NCI-H82 treated with DMSO at 0.1 percent for 48 hours (cell line): ENCODE measurements at regions not wholly inside any gene's neighbourhood (a gene's known extent, or its start where the extent isn't known, plus 50 kb on each side); places are given as distances from the start of the nearest gene placed in this dataset.
"Not testable (repeated sequence)": the region's sequence is repeated elsewhere in the genome, so short reads cannot be mapped to it uniquely, and the experiment has no call there.

Experiments used
- DNase-seq: peaks from one replicate; lab custom pipeline; 2025; ENCODE audit not compliant: unreplicated experiment; lab: John Stamatoyannopoulos, UW

DNA sequence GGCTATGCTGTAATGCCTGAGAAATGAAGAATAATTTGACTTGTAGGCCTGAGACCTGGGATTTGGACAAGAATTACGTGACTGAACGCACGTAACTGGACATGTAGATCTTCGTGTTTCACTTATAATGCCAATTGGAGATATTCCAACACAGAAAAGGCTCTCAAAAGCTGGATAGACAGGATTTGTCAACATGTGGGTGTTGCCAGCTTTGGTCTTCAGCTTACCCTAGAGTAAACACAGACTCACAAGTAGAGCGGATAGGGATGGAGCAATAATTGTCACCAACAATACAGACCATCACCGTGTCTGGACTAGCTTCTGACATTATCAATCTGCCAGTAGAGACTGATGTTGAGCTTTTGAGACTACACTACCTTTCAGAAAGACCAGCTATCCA, 1511.0 kb upstream of the ADGRL3 start:
- DNase-seq, result no peak

DNA sequence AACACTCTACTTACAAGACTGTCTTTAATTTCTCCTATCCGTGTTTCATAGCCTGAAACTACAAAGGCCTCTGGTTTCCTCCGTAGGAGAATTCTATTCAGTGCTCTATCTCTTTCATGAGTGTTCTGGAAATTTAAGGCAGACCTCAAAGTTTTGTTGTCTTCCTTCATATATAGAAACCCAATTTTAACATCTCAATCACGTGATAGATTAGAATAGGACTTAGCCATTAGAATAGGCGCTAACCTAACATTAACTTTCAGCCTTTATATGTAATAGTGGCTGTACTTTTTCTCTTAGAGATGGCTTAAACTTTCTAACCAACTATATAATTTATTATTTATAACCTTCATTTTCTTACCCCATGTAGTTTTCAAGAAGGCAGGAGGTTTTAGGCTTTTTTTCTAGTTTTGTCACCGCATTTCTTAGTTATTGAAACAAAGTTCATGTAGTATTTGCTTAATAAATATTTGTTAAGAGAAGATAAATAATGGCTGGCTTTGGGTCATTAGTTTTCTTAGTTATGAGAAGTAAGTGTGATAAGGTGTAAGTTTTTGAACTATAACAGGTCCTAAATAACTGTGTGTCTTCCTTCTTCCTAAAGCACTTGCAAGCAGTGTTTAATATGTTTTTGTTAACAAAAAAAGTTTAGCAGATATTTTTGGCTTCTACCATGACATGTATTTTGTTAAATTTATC, 1504.6 kb upstream of the ADGRL3 start:
- no peak for DNase-seq

DNA sequence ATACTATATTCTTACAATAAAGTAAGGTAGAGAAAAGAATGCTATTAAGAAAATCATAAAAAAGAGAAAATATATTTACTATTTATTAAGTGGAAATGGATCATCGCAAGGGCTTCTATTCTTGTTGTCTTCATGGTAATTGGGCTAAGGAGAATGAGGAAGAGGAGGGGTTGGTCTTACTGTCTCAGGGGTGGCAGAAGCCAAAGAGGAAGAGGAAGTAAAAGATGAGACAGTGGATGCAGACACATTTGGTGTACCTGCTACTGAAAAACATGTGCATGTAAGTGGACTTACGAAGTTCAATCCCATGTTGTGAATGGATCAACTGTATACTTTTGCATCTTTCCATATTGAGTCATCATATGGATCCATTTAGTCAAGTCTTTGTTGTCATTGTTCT, 1502.1 kb upstream of the ADGRL3 start:
- no peak for DNase-seq

DNA sequence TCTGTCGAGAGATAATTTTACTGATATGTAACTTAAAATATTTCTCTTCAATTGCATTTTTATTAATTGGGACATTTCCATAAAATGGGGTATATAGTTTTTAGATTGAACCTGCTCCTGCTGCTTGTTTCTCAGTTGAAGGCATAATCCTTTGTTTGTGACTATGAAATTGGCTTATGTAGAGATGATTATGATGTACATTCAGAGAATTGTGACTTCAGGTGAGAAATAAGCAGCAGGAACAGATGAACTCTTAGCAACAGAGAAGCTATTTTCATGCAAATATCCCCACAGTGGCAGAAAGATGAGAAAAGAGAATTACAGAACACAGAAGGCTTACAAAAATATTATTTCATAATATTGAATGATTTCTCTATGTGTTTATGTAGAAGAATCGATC, 1499.5 kb upstream of the ADGRL3 start:
- DNase-seq, result peak; percentile 64

DNA sequence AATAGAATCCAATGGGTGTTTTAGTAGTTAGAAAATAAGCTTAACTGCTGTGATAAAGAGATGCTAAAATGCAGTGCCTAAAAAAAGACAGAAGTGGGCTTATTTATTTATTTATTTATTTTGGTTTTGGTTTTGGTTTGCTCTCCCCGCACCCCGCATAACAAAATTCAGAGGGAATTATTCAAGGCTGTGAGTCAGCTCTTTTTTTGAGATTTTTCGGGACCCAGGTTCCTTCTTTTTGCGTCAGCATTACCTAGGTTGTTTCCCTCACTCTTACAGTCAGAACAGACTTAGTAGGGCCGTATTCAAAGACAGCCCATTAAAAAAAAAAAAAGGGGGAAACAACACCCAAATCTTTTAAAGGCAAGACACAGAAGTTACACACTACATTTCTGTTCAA, 1495.5 kb upstream of the ADGRL3 start:
- DNase-seq, result no peak

DNA sequence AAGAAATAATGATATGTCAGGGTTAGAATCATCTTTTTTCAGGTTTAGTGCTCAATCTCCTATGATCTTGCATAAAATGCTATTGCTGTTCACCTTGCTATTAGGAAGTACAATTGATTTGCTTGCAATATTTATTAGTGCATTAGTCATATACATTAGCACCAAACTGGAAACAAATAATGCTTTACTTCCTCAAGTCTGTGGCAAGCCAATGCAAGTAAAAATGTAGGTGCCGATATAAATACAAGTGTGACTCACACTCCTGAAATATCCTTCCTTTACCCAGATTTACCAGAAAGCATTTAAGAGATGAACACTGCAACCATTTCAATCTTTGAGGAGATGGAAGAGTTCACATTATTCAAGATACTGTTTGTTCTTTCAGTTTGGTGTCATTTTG, 1487.7 kb upstream of the ADGRL3 start:
- no peak for DNase-seq

DNA sequence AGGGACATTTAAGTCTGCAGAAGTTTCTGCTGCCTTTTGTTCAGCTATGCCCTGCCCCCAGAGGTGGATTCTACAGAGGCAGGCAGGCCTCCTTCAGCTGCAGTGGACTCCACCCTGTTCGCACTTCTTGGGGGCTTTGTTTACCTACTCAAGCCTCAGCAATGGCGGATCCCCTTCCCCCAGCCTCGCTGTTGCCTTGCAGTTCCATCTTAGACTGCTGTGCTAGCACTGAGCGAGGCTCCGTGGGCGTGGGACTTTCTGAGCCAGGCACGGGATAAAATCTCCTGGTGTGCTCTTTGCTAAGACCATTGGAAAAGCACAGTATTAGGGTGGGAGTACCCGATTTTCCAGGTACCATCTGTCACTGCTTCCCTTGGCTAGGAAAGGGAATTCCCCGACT, 1475.8 kb upstream of the ADGRL3 start:
- not testable (repeated sequence) for DNase-seq

DNA sequence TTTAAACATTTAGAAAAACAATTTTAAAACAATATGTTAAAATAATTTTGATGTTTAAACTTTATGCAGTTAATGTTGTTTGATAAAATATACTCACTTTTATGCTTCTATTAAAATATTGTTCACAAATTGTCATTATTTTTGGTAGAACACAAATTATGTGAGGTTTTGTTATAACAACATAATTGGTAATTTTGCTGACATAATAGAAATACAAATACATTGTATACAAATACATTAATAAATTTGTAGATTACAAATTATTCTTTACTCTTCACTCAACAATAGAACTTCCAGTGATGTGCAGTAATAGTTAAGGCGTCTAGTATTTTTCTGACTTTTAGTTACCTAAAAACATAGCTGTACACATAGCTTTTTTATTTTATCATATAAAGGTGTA, 1472.4 kb upstream of the ADGRL3 start:
- no peak for DNase-seq

DNA sequence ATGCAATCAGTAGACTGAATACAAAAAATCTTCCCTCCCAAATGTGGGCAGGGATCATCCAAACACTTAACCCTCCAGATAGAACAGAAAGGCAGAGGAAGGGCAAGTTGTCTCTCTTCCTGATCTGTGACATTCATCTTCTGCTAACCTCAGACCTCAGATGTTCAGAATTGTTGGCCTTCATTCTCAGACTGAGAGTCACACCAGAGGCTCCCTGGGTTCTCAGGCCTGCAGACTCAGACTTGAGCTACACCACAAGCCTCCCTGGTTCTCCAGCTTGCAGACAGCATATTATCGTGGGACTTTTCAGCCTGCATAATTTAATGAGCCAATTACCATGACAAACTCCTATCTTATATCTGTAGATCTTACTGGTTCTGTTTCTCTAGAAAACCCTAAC, 1471.6 kb upstream of the ADGRL3 start:
- DNase-seq, result no peak

DNA sequence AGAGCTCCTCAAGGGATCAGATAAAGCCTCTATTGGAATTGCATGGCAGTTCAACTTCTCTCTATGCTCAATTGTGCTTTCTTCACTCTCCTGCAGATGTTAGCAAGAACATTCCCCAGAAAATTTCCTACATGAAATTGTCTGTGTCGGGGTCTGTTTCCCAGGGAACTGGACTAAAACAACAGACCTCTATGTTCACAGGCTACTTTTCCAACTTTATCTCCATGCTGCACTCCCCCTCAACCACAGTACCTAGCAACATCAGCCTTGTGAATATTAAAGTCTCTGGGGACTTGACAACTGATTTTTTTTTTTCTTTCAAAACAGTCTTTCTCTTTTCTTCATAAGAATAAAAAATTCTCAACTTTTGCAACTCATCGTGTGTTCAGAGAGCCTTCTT, 1470.8 kb upstream of the ADGRL3 start:
- DNase-seq, result no peak

DNA sequence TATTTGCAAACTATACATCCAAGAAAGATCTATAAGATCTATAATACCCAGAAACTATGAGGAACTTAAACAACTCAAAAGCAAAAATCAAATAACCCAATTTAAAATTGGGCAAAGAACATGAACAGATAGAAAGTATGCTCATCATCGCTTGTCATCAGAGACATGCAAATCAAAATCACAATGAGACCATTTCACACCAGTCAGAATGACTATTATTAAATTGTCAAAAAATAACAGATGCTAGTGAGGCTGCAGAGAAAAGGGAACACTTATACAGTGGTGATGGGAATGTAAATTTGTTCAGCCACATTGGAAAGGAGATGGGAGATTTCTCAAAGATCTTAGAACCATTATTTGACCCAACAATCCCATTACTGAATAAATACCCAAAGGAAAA, 1451.7 kb upstream of the ADGRL3 start:
- DNase-seq, result no peak

DNA sequence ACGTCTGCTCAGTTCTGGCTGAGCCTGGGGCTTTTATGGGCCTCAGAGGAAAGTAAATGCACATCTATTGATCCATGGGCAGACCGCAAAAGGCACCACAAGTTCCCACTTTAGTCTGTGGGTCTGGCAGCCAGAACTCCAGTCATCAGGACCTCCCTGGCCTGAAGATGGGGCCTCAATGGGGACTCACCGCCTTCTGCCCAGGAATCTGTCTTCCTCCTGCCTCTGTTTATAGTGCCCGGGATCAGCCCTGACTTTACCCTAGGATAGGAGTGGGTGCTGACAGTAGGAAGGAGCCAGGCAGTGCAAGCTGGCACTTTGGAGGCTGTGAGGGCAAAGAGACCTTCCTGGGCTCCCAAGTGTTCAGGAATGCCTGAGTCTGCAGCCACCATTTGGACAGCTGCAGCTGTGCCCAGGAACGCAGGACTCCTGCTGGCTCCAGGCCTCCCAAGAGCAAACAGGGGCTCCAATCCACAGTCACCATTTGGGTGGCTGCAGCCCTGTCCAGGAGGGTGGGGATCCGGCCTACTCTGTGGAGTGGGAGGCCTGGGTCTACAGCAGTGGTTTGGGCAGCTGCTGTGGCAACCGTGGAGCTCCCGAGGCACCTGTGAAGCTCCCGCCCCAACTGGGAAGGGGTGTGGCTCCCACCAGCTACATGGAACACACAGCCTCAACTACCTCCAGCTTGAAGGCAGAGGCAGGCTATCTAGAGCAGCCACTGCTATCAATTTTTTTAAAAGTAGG, 1440.9 kb upstream of the ADGRL3 start:
- no peak for DNase-seq

DNA sequence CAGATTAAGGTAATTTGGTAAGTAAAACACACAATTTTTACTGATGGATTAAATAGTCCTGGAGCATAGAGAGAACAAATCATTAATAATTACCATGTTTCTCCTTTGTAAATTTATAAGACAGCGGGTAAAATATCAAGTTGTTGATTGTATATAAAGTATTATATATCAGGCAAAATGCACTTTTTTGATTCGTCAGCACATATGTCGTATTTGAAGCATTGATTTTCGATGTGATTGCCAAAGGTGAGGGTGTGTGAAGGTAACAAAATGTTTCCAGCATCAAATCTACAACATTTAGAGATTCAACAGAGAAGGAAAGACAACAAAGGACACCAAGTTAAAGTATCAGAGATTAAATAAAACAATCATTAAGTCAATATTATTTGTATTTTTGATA, 1437.8 kb upstream of the ADGRL3 start:
- DNase-seq, result no peak

DNA sequence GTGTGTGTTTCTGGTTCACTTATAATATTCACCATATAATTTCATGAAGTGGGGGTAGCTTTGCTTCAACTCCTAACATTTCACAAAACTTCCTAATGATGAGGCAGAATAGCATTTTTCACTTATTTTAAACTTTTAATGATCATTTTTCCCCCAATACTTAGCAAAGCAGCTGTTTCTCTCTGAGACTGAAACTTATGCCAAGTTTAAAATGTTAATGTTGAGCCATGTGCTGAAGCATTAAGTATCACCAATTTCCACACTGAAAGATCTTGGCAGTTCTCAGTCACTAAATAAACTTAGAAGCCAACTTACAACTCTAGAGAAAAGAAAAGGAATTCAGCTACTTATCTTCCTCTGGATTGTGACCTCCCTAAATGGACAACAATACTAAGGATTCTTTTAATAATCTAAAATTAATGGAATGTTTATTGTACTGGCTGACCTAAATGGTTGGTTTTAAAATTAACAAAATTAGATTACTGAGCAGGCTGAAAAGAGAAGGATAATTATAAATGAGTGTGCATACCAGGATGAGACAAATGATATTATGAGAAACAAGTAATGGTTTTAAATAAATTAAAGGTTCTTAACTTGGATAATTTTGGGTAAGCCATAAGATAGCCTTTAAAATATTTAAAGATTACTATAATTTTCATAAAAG, 1429.4 kb upstream of the ADGRL3 start:
- no peak for DNase-seq

DNA sequence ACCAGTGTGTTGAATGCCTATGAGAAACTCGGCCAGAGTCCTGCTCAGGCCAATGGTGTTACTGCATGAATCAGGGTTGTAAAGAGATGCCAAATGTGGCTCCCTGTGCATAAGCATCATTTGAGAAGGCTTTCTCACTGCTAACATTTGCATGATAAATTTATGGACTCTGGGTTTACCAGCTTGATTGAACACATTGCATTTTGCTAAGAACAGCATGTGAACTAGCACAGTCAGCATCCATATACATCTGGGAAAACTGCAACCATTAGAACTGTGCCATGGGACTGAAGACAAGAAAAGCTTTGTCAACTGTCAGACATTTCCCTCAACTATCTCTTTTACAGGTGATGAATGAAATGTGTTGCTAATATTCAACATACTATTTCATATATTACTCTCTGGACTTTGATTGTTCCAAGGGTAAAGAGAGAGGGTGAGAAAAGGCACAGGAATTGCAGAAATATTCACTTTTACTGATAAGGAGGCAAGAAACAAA, 1427.4 kb upstream of the ADGRL3 start:
- DNase-seq, result no peak

DNA sequence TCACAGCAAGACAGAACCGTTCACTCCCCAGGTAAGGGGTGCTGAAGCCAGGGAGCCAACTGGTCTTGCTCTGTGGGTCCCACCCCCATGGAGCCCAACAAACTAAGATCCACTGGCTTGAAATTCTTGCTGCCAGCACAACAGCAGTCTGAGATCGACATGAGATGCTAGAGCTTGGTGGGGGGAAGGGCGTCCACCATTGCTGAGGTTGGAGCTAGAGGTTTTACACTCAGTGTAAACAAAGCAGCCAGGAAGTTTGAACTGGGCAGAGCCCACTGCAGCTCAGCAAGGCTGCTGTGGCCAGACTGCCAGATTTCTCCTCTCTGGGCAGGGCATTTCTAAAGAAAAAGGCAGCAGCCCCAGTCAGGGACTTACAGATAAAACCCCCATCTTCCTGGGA, 1419.9 kb upstream of the ADGRL3 start:
- not testable (repeated sequence) for DNase-seq

DNA sequence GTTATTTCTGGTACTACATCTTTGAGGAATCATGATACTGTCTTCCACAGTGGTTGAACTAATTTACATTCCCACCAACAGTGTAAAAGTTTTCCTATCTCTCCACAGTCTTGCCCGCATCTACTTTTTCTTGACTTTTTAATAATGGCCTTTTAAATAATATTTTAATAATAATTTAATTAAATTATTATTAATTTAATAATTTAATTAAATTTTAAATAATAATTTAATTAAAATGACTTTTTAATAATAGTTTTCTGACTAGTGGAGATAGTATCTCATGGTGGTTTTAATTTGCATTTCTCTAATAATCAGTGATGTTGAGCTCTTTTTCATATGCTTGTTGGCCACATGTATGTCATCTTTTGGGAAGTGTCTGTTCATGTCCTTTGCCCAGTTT, 1395.0 kb upstream of the ADGRL3 start:
- DNase-seq, result no peak

DNA sequence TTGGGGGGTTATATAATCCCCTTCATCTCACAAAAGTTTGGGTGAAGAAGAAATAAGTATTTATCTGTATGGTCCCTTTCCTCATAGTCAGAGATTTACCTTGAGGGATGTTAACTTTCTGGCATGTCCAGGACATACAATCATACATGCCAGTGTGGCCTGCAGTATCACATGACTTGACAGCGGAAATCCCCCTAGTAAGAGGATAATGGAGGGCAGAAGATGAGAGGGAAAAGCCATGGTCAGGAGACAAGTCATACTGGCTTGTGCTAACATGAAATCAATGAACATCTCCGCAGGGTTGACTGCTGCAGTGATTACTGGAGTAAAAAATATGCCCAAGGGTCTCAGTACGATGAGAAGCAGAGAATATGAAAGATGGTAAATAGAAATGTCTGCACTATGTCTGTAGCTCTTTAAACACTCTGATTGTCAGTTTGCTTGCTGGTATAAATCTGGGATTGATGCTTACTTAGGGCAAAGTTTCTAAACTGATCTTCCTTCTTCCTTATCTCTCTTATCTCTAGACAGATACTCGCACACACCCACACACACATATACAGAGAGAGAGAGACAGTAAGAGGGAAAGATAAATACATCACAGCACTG, 1385.6 kb upstream of the ADGRL3 start:
- no peak for DNase-seq

DNA sequence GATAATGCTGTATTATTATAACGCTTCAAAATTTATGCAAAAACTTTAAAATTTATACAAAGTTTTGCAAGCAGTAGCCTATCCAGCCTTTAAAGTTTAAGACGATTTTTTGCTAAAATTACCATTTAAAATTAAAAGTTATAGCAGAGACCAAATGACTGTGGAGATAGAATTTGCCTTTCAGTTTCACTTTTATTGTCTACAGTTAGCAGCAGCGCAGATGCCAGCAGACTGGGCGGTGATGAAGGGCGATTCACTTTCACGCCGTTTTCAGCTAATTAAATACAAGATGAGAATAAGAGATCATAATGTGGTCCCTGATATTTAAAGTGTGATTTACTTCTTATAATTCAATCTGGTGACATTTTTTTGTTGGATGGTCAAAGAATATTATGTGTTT, 1381.5 kb upstream of the ADGRL3 start:
- no peak for DNase-seq

DNA sequence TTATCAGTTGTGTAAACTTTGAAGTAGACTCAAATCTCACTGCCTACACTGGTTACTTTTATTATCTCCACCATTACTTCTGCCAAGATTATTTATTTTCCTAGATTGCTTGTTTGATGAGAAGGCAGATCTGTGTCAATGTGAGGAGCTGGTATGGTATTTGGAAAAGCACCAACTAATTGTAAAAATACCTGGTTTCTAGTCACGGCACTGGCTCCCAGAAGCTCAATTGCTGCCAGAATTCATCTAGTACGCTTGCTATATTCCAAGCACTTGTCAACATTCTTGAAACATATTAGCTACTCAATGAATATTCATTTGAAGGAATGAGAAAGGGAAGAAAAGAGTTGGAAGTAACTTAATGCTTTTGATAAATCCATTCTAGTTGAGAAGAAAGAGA, 1376.8 kb upstream of the ADGRL3 start:
- DNase-seq, result no peak

DNA sequence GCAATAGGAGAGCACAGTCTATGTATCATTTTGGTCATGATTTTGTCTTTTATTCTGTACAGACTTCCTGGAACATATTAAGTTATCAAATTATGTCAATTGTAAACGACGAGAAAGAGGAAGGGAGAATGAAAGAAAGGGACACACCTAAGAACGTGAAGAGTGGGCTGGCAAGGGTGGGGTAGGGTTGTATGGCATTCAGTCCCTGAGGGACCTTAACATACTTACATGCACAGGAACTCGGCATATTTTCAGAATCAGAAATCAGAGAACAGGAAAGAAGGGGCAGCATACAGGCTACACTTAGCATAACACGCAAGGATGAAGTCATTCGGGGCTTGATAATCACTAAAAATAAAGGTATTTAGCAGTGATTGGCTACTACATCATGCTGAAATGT, 1375.0 kb upstream of the ADGRL3 start:
- DNase-seq, result no peak

DNA sequence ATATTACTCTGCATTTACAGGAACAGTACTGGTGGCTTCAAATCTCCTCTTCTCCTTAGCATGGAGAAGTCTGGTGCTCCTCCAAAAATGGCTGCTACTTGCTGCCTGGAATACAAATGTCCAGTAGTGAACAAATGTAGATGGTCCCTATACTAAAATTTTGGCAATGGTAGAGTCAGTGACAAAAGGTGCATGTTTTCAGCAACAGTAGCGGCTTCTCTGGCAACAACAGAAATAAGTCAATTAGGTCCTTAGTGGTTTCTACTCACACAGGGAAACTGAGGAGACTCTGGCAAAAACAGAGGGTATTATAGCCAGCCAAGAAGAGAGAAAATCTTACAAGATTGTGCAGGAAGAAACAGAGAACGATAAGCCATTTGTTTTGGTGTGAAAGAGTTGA, 1368.4 kb upstream of the ADGRL3 start:
- DNase-seq, result no peak
